ENCODE measurements at regions not wholly inside any gene's neighbourhood (a gene's known extent, or its start where the extent isn't known, plus 50 kb on each side); places are given as distances from the start of the nearest gene placed in this dataset.

DNA sequence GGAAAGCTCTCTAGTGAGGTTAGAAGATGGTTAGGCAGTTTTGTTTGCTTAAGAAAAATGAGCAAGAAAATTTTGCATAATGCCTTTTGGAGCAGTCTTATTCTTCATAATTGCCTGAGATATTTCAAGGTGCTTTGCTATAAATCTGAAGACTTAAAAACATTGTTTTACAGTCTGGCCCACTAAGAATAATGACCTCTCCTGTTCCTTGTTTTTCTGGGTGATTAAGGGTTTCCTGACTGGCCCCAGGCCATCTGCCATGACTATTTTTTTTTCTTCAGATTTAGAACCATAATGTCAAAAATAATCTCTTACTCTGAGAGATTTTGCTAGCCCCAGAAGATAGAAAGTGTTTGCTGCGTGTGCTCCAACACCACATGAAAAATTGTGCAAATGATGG lies 72.3 kb upstream of the CENPW start:
- TF ChIP-seq FOXM1 (IDR thresholded peaks at IDR 0.05; ENCODE audit: borderline replicate concordance) (no peak), NFRKB (IDR thresholded peaks at IDR 0.05) (no peak), SP1 (IDR thresholded peaks at IDR 0.05) (no peak), ELF4 (IDR thresholded peaks at IDR 0.05) (no peak), SUZ12 (IDR thresholded peaks at IDR 0.05) (no peak), ZNF384 (IDR thresholded peaks at IDR 0.05) (no peak), FOXK2 (IDR thresholded peaks at IDR 0.05) (no peak), PKNOX1 (IDR thresholded peaks at IDR 0.05) (no peak), CTBP1 (IDR thresholded peaks at IDR 0.05; ENCODE audit: borderline replicate concordance) (no peak), BHLHE40 (IDR thresholded peaks at IDR 0.05; ENCODE audit: borderline replicate concordance) (no peak), TARDBP (IDR thresholded peaks at IDR 0.05) (no peak), L3MBTL2 (conservative IDR thresholded peaks at IDR 0.05) (no peak), LEF1 (IDR thresholded peaks at IDR 0.05; ENCODE audit: borderline replicate concordance) (no peak)
